ENCODE measurements at regions not wholly inside any gene's neighbourhood (a gene's known extent, or its start where the extent isn't known, plus 50 kb on each side); places are given as distances from the start of the nearest gene placed in this dataset.

- TF ChIP-seq, protein P1, sequence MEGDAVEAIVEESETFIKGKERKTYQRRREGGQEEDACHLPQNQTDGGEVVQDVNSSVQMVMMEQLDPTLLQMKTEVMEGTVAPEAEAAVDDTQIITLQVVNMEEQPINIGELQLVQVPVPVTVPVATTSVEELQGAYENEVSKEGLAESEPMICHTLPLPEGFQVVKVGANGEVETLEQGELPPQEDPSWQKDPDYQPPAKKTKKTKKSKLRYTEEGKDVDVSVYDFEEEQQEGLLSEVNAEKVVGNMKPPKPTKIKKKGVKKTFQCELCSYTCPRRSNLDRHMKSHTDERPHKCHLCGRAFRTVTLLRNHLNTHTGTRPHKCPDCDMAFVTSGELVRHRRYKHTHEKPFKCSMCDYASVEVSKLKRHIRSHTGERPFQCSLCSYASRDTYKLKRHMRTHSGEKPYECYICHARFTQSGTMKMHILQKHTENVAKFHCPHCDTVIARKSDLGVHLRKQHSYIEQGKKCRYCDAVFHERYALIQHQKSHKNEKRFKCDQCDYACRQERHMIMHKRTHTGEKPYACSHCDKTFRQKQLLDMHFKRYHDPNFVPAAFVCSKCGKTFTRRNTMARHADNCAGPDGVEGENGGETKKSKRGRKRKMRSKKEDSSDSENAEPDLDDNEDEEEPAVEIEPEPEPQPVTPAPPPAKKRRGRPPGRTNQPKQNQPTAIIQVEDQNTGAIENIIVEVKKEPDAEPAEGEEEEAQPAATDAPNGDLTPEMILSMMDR (IDR thresholded peaks at IDR 0.05 in 4 of 5, conservative IDR thresholded peaks at IDR 0.05 in 1 of 5) = no peak
- no peak for TF ChIP-seq POLR2A (IDR thresholded peaks at IDR 0.05)
Measured at GRCh38 chr2:21794611-21795010, 670.8 kb downstream of the TDRD15 start.

Measured in gastrocnemius medialis (tissue), 4 donors.